SK-N-SH (cell line): ENCODE measurements at regions not wholly inside any gene's neighbourhood (a gene's known extent, or its start where the extent isn't known, plus 50 kb on each side); places are given as distances from the start of the nearest gene placed in this dataset.

ENCODE experiments used
- CTCF ChIA-PET: fragments of 300-600, 350-600 bp; formaldehyde crosslinking; extraction: SDS; loops from one replicate; lab custom pipeline; 2021; lab: Yijun Ruan, JAX
- POLR2A ChIA-PET: fragments of 350-600 bp; sonication (Branson Sonifier 250); formaldehyde crosslinking; extraction: SDS; loops from one replicate; lab custom pipeline; 2020; ENCODE audit warnings: antibody characterized with exemption, inconsistent platforms; lab: Yijun Ruan, JAX
- DNase-seq: peaks from one replicate; pipeline ENCODE4 v3.0.0; 2012
- H2AFZ ChIP-seq: fragments of 200-600 bp; sonication (generic); 2 replicates; pipeline ENCODE4 v1.8.1; 2016; ENCODE audit warnings: antibody characterized with exemption, mild to moderate bottlenecking, low read depth
- H3F3A ChIP-seq: fragments of 200-600 bp; sonication (generic); replicated peaks from 2 replicates; pipeline ENCODE3; 2016; ENCODE audit warnings: antibody characterized with exemption, mild to moderate bottlenecking; ENCODE audit not compliant: insufficient read depth
- H3K27ac ChIP-seq, 2 experiments: fragments of 200-500 bp in 1 of 2; fragments of 200-600 bp in 1 of 2; sonication (Bioruptor generic) in 1 of 2; sonication (generic), shearing (Covaris generic) in 1 of 2; 2 replicates each; pipeline versions ENCODE4 v1.5.1 to v1.6.1; 2014 to 2016; ENCODE audit warnings: low read depth in 2 of 2, inconsistent platforms in 1 of 2, low read length in 1 of 2, mild to moderate bottlenecking in 1 of 2, mixed read lengths in 1 of 2
- H3K27me3 ChIP-seq: fragments of 200-600 bp; sonication (generic), shearing (Covaris generic); 2 replicates; pipeline ENCODE4 v1.6.1; 2016; ENCODE audit warnings: mixed run types; ENCODE audit not compliant: insufficient read depth
- H3K36me3 ChIP-seq, 2 experiments: fragments of 200-500 bp in 1 of 2; fragments of 200-600 bp in 1 of 2; sonication (Bioruptor generic) in 1 of 2; sonication (generic) in 1 of 2; replicated peaks in 1 of 2; 2 replicates each; pipeline versions ENCODE3 to v1.5.1; 2014 to 2016; ENCODE audit warnings: low read length in 1 of 2, mild to moderate bottlenecking in 1 of 2; ENCODE audit not compliant: insufficient read depth in 2 of 2, control insufficient read depth in 1 of 2
- H3K4me1 ChIP-seq, 2 experiments: fragments of 200-500 bp in 1 of 2; fragments of 200-600 bp in 1 of 2; sonication (Bioruptor generic) in 1 of 2; sonication (generic), shearing (Covaris generic) in 1 of 2; 2 replicates each; pipeline versions ENCODE4 v1.5.1 to v1.6.1; 2014 to 2016; ENCODE audit warnings: low read depth in 1 of 2, low read length in 1 of 2, mixed run types in 1 of 2; ENCODE audit not compliant: insufficient read depth in 2 of 2, control insufficient read depth in 1 of 2
- H3K4me2 ChIP-seq: fragments of 200-600 bp; sonication (generic), shearing (Covaris generic); 2 replicates; pipeline ENCODE4 v1.6.1; 2017; ENCODE audit warnings: mixed run types
- H3K4me3 ChIP-seq, 2 experiments: fragments of 200-500 bp in 1 of 2; fragments of 200-600 bp in 1 of 2; sonication (Bioruptor generic) in 1 of 2; sonication (generic), shearing (Covaris generic) in 1 of 2; 2 replicates each; pipeline versions ENCODE4 v1.5.1 to v1.8.1; 2014 to 2016; ENCODE audit warnings: low read depth in 2 of 2, inconsistent platforms in 1 of 2, low read length in 1 of 2, mild to moderate bottlenecking in 1 of 2, mixed read lengths in 1 of 2, moderate library complexity in 1 of 2
- H3K79me2 ChIP-seq: fragments of 200-600 bp; sonication (generic); 2 replicates; pipeline ENCODE4 v1.8.1; 2017; ENCODE audit warnings: mild to moderate bottlenecking; ENCODE audit not compliant: insufficient read depth
- H3K9ac ChIP-seq: fragments of 200-600 bp; sonication (generic); 2 replicates; pipeline ENCODE4 v1.6.1; 2017; ENCODE audit warnings: mixed run types
- H3K9me2 ChIP-seq: fragments of 200-600 bp; sonication (generic); 2 replicates; pipeline ENCODE4 v1.6.1; 2017; ENCODE audit warnings: mixed run types
- H3K9me3 ChIP-seq: fragments of 200-600 bp; sonication (generic); 2 replicates; pipeline ENCODE4 v1.6.1; 2017; ENCODE audit warnings: mixed run types, mild to moderate bottlenecking, moderate library complexity
- H4K20me1 ChIP-seq: fragments of 200-600 bp; sonication (generic); 2 replicates; pipeline ENCODE4 v1.6.1; 2017; ENCODE audit warnings: mild to moderate bottlenecking, mixed run types; ENCODE audit not compliant: insufficient read depth
- CHD2 ChIP-seq: fragments of 150-350 bp; IDR thresholded peaks from 2 replicates; pipeline ENCODE4 v1.6.1; 2018; ENCODE audit warnings: low read length; ENCODE audit not compliant: partially characterized antibody
- CTCF ChIP-seq: fragments of 200-600 bp; sonication (generic); IDR thresholded peaks from 2 replicates; pipeline ENCODE4 v1.6.1; 2017; ENCODE audit warnings: antibody characterized with exemption, mild to moderate bottlenecking, moderate library complexity
- ELF1 ChIP-seq: IDR thresholded peaks from 2 replicates; pipeline ENCODE4 v1.4.0; 2012
- EP300 ChIP-seq, 2 experiments: IDR thresholded peaks; 2 replicates each; pipeline versions ENCODE4 v1.4.0 to v1.6.1; 2012; ENCODE audit warnings: borderline replicate concordance in 1 of 2, low read depth in 1 of 2, low read length in 1 of 2
- EZH2phosphoT487 ChIP-seq: fragments of 200-600 bp; sonication (generic); IDR thresholded peaks from 2 replicates; pipeline ENCODE4 v1.6.1; 2017; ENCODE audit warnings: low read depth, mixed run types, mild to moderate bottlenecking, antibody characterized with exemption, moderate library complexity, borderline replicate concordance
- FOXJ3 ChIP-seq: sonication (generic); formaldehyde crosslinking; IDR thresholded peaks from 2 replicates; pipeline ENCODE4 v1.5.1; 2020; ENCODE audit warnings: mild to moderate bottlenecking, missing genetic modification reagents
- FOXM1 ChIP-seq: IDR thresholded peaks from 2 replicates; pipeline ENCODE4 v1.4.0; 2012; ENCODE audit warnings: low read depth, mild to moderate bottlenecking
- GABPA ChIP-seq: IDR thresholded peaks from 2 replicates; pipeline ENCODE4 v1.4.0; 2012; ENCODE audit warnings: low read depth, mild to moderate bottlenecking
- JUND ChIP-seq: IDR thresholded peaks from 2 replicates; pipeline ENCODE4 v1.4.0; 2012
- MAX ChIP-seq: IDR thresholded peaks from 2 replicates; pipeline ENCODE4 v1.4.0; 2012; ENCODE audit warnings: low read depth
- MEF2A ChIP-seq: IDR thresholded peaks from 2 replicates; pipeline ENCODE4 v1.4.0; 2012; ENCODE audit warnings: low read depth, borderline replicate concordance
- MXI1 ChIP-seq: IDR thresholded peaks from 2 replicates; pipeline ENCODE4 v1.6.1; 2012; ENCODE audit warnings: mild to moderate bottlenecking, low read depth, low read length, improper control_type of control experiment
- NRF1 ChIP-seq: IDR thresholded peaks from 2 replicates; pipeline ENCODE4 v1.6.1; 2012; ENCODE audit warnings: low read depth, mild to moderate bottlenecking, low read length
- RFX5 ChIP-seq: IDR thresholded peaks from 2 replicates; pipeline ENCODE4 v1.6.1; 2012; ENCODE audit warnings: mild to moderate bottlenecking, improper control_type of control experiment, low read length
- RXRA ChIP-seq: IDR thresholded peaks from 2 replicates; pipeline ENCODE4 v1.4.0; 2012; ENCODE audit warnings: low read depth, mild to moderate bottlenecking, borderline replicate concordance
- SIN3A ChIP-seq: IDR thresholded peaks from 2 replicates; pipeline ENCODE4 v1.6.1; 2012; ENCODE audit warnings: low read depth, mild to moderate bottlenecking, low read length, moderate library complexity, borderline replicate concordance
- SMC3 ChIP-seq: IDR thresholded peaks from 2 replicates; pipeline ENCODE4 v1.6.1; 2012; ENCODE audit warnings: low read depth, low read length, improper control_type of control experiment
- TCF12 ChIP-seq: IDR thresholded peaks from 2 replicates; pipeline ENCODE4 v1.4.0; 2012
- TEAD4 ChIP-seq: IDR thresholded peaks from 2 replicates; pipeline ENCODE4 v1.4.0; 2012; ENCODE audit warnings: mild to moderate bottlenecking, borderline replicate concordance; ENCODE audit not compliant: insufficient read depth
- USF1 ChIP-seq: IDR thresholded peaks from 2 replicates; pipeline ENCODE4 v1.4.0; 2012; ENCODE audit warnings: low read depth, borderline replicate concordance
- WGBS: methylation state at CpG from one replicate; pipeline ENCODE4 v1.1.6; 2017; ENCODE audit warnings: low lambda C conversion rate; 5-methylcytosine and 5-hydroxymethylcytosine counted together

- DNase-seq, result no peak
- ChIA-PET POLR2A (no interaction called here), CTCF (no interaction called here)
- no peaks in the 10 kb centered on the region for H3K79me2 ChIP-seq
- no peak overlapping the region for H3K4me2 ChIP-seq
- H3K36me3 ChIP-seq, result no peaks in the 10 kb centered on the region
- H3K9ac ChIP-seq, result no peak overlapping the region
- H3K4me3 ChIP-seq, result no peak overlapping the region
- no peaks in the 10 kb centered on the region for H3K27me3 ChIP-seq
- no peaks in the 10 kb centered on the region for H3K9me3 ChIP-seq
- no peak for TF ChIP-seq MAX
- TF ChIP-seq CHD2, result no peak
- no peak for TF ChIP-seq FOXM1
- no peak for TF ChIP-seq MXI1
- TF ChIP-seq MEF2A, result no peak
- TF ChIP-seq RFX5, result no peak
- no peak for TF ChIP-seq USF1
- TF ChIP-seq SIN3A, result no peak
- TF ChIP-seq FOXJ3 (CRISPR knock-in tag), result no peak
- TF ChIP-seq EP300 (IDR thresholded peaks at IDR 0.05; ENCODE audit: borderline replicate concordance in 1 of 2, low read depth in 1 of 2, low read length in 1 of 2), result no peak
- TF ChIP-seq JUND, result no peak
- no peak for TF ChIP-seq CTCF
- no peak for TF ChIP-seq TEAD4
- no peak for TF ChIP-seq TCF12
- TF ChIP-seq EZH2phosphoT487, result no peak
- no peak for TF ChIP-seq RXRA
- TF ChIP-seq GABPA, result no peak
- no peak for TF ChIP-seq SMC3
- no peak for TF ChIP-seq ELF1
- TF ChIP-seq NRF1, result no peak
- no peak overlapping the region for H2AFZ ChIP-seq
- H3F3A ChIP-seq, result no peaks in the 10 kb centered on the region
- H4K20me1 ChIP-seq, result no peaks in the 10 kb centered on the region
- WGBS, result 11% methylated on average over 2 of the region's 2 CpGs
- H3K27ac ChIP-seq, result no peak overlapping the region
- H3K4me1 ChIP-seq, result no peaks in the 10 kb centered on the region
- no peaks in the 10 kb centered on the region for H3K9me2 ChIP-seq
These were observed 120.2 kb upstream of the NCAM2 start for GRCh38 chr21:20877976-20878375.
